IPS DF 6.9 (cell line): ENCODE measurements at regions not wholly inside any gene's neighbourhood (a gene's known extent, or its start where the extent isn't known, plus 50 kb on each side); places are given as distances from the start of the nearest gene placed in this dataset.

Experiments used
- DNase-seq: peaks from one replicate; pipeline ENCODE4 v3.0.0-alpha.2; 2013; ENCODE audit warnings: low read depth, low spot score
- H3K27ac ChIP-seq: one replicate; pipeline ENCODE4 v1.5.1; 2013; ENCODE audit warnings: low read length, control low read depth
- H3K27me3 ChIP-seq: 2 replicates; pipeline ENCODE4 v1.6.1; 2013; ENCODE audit warnings: mild to moderate bottlenecking, low read length; ENCODE audit not compliant: control insufficient read depth, insufficient read depth
- H3K36me3 ChIP-seq: 2 replicates; pipeline ENCODE4 v1.6.1; 2013; ENCODE audit warnings: low read length; ENCODE audit not compliant: control insufficient read depth, insufficient read depth
- H3K4me1 ChIP-seq: 2 replicates; pipeline ENCODE4 v1.6.1; 2013; ENCODE audit warnings: low read length; ENCODE audit not compliant: control insufficient read depth, insufficient read depth
- H3K4me3 ChIP-seq: 2 replicates; pipeline ENCODE4 v1.5.1; 2013; ENCODE audit warnings: mild to moderate bottlenecking, low read length
- H3K9me3 ChIP-seq: 2 replicates; pipeline ENCODE4 v1.6.1; 2013; ENCODE audit warnings: low read length, inconsistent platforms; ENCODE audit not compliant: control insufficient read depth, insufficient read depth
- WGBS: extraction: QIAGEN DNeasy Blood & Tissue Kit; methylation state at CpG from one replicate; pipeline ENCODE4 v1.1.7; 2013; ENCODE audit warnings: mixed read lengths, missing lambda C conversion rate; ENCODE audit not compliant: insufficient read length, insufficient coverage; 5-methylcytosine and 5-hydroxymethylcytosine counted together

DNA sequence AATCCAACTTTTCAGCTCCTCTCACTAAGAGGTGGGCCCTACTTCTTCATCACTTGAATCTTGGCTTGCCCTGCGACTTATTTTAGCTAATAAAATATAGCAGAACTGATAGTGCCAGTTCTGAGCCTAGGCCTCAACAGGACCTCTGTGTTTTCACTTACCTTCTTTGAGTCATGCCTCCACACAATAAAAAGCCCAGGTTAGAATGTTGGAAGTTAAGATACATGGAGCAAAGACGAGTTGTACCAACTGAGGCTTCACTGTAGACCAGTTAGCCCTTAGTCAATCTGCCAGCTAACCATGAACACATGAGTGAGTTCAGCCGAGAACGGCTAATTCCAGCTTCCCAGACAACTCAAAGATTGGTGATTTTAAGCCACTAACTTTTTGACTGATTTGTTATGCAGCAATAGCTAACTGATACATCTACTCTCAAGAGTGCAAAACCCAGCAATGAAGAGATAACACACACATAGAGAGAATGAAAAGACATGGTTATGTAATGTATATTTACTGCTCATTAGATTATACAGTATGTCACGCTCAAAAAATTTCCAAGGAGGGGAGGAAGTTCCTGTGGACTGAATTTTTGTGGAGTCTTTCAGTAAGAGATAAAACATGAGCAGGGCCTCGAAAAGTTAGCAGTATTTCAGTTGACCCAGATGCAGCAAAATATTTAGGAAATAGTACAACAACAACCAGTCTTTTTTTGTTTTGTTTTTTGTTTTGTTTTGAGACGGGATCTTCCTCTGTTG lies 181.1 kb downstream of the MYCN start:
- H3K36me3 ChIP-seq = no peaks in the 10 kb centered on the region
- DNase-seq = no peak
- H3K27me3 ChIP-seq = no peaks in the 10 kb centered on the region
- H3K9me3 ChIP-seq = no peaks in the 10 kb centered on the region
- H3K27ac ChIP-seq = no peak overlapping the region
- WGBS = no CpG with 5 or more reads among the region's 7 CpGs
- H3K4me3 ChIP-seq = no peak overlapping the region
- H3K4me1 ChIP-seq = no peaks in the 10 kb centered on the region

DNA sequence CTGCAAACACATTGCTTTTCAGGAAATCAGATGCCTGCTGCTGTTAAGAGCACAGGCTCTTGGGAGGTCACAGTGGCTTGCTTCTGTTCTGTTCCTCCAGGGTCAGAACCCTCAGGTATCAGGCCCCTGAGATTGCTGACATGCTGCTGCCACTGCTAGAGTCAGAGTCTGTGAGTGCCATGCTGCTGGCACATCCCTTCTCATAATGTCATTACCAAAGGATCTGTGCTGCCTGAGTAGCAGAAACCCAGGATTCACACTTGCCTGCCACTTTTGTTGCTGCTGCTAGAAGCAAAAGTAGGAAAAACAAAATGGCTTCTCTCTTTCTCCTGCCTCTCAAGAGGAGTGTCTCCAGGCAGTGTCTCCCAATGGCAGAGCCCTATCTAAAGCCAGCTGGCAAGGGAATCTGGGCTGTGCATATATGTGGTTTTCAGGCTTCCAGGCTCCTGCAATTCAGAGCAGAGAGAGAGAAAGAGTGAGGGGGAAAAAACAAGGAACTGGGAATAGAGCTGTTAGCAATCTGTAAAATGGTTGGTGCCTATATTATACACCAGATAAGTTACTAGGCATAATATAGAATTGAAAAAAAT lies 180.3 kb downstream of the MYCN start:
- Histone ChIP-seq H3K36me3 (no peaks in the 10 kb centered on the region), H3K27me3 (no peaks in the 10 kb centered on the region), H3K9me3 (no peaks in the 10 kb centered on the region), H3K4me3 (no peak overlapping the region), H3K27ac (no peak overlapping the region), H3K4me1 (no peaks in the 10 kb centered on the region; the same call in 1 of the 2 replicates)
- no peak for DNase-seq

DNA sequence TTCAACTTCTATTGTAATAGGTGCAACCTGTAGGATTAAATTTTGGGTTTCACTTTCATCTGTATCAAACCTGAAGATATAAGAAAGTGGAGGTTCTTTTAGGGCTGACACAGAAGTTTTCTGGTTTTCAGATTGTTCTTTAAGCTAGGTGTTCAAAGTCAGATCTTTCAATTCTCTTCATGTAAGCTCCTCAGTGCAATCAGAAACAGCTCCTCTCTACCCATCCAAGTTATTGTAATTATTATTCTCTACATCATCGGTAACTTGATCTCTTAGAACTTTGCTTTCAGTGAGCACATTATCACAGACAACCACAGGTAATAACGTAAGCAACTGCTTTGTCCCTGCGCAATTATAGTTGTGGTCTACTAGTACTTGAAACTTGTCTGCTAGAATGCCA lies 179.4 kb downstream of the MYCN start:
- no peaks in the 10 kb centered on the region for H3K36me3 ChIP-seq
- no peaks in the 10 kb centered on the region for H3K9me3 ChIP-seq
- no peak overlapping the region for H3K27ac ChIP-seq
- H3K27me3 ChIP-seq = no peaks in the 10 kb centered on the region
- no CpG with 5 or more reads among the region's 3 CpGs for WGBS
- no peak overlapping the region for H3K4me3 ChIP-seq
- no peak for DNase-seq
- H3K4me1 ChIP-seq = no peaks in the 10 kb centered on the region; the same call in 1 of the 2 replicates

DNA sequence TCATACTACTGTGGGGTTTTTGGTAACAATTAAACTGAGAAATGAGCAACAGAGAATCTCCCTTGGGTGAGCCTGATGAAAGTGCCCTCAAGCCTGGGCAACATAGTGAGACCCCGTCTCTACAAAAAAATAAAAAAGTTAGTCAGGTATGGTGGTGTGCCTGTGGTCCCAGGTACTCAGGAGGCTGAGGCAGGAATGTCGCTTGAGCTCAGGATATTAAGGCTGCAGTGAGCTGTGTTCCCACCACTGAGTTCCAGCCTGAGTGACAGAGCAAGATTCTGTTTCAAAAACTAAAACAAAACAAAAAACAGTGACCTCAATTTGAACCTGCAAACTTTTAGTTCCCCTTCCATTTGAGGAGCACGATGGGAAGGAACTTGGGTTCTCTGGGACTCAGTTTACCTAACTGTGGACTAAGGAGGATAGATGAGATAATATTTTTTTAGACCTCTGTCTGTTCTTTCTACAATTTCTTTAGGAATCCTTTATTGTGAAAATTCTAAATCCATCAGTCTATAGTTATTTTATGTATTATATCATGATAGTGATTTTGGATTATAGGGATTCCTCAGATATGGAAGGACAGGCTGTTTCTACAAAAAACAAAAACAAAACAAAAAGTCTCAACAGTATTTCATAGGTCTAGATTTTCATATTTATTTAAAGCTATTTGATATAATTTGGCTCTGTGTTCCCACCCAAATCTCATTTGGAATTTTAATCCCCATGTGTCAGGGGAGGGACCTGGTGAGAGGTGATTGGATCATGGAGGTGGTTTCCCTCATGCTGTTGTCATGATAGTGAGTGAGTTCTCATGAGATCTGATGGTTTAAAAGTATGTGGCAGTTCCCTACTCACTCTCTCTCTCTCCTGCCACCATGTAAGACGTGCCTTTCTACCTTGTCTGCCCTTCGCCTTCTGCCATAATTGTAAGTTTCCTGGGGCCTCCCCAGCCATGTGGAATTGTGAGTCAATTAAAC lies 178.6 kb downstream of the MYCN start:
- no peak for DNase-seq
- Histone ChIP-seq H3K36me3 (no peaks in the 10 kb centered on the region), H3K27ac (no peak overlapping the region), H3K4me3 (no peak overlapping the region), H3K4me1 (no peaks in the 10 kb centered on the region; the same call in 1 of the 2 replicates), H3K9me3 (no peaks in the 10 kb centered on the region), H3K27me3 (no peaks in the 10 kb centered on the region)
- no CpG with 5 or more reads among the region's 5 CpGs for whole genome bisulfite sequencing

DNA sequence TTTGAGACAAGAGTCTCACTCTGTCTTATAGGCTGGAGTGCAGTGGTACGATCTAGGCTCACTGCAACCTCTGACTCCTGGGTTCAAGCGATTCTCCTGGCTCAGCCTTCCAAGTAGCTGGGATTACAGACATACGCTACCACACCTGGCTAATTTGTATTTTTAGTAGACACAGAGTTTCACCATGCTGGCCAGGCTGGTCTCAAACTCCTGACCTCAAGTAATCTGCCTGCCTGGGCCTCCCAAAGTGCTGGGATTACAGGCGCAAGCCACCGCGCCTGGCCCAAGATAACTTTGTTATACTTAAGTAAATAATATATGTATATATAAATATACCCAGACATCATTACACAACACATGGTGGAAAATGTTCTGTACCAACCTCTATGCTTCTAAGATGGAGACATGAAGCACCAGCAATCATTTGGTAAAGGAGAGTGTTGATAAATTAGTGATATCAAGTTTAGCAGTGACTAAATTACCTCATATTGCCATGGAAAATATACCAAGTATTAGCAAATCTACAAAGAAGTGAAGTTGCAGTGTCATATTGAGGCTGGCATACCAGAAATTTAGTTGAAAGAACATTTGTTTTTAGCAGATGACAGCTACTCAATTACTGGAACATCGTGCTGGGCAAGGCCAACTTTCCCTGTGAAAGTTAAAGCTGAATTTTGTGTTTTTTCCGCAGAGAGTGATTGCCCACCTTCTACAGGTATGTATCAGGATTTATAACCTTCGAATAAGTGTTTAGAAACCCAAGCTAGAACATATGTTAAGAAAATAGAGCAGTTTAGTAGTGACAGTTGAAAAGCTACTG lies 177.7 kb downstream of the MYCN start:
- WGBS = no CpG with 5 or more reads among the region's 9 CpGs

DNA sequence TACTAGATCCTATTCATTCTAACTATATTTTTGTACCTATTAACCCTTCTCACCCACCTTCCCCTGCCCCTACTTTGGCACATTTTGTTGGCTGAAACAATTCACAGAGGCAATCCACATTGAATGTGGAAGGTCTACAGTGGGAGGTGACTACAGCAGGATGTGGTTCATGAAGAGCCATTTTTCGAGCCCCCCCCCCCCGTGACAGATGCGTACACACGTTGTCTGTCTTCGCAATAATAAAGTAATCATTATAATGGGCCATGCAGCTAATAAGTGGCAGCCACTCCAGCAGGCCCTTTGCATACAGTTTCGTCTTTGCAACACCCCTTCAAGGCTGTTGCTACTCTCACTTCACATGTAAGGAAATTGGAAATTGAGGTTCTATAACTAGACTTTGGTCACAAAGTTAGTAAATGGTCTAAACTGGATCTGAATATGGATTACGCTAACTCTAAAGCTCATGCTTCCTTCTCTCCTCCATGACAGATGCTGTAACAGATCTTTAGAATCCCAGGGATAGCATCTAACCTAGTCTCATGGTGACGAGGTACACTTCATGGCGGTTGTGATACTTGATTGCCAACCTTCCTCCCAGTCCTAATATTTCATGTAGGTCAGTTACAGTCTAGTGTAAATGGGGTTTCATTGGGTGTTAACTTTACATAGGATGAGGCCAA lies 176.8 kb downstream of the MYCN start:
- WGBS = no CpG with 5 or more reads among the region's 9 CpGs
- Histone ChIP-seq H3K9me3 (no peaks in the 10 kb centered on the region), H3K27ac (no peak overlapping the region), H3K36me3 (no peaks in the 10 kb centered on the region), H3K4me1 (no peaks in the 10 kb centered on the region; the same call in 1 of the 2 replicates), H3K27me3 (no peaks in the 10 kb centered on the region), H3K4me3 (no peak overlapping the region)
- DNase-seq = no peak

More for the DNA sequence above, 177.7 kb downstream of the MYCN start:
- H3K36me3 ChIP-seq = no peaks in the 10 kb centered on the region
- no peaks in the 10 kb centered on the region for H3K9me3 ChIP-seq
- no peaks in the 10 kb centered on the region; the same call in 1 of the 2 replicates for H3K4me1 ChIP-seq
- H3K27me3 ChIP-seq = no peaks in the 10 kb centered on the region
- H3K4me3 ChIP-seq = no peak overlapping the region
- no peak overlapping the region for H3K27ac ChIP-seq
- DNase-seq = no peak

DNA sequence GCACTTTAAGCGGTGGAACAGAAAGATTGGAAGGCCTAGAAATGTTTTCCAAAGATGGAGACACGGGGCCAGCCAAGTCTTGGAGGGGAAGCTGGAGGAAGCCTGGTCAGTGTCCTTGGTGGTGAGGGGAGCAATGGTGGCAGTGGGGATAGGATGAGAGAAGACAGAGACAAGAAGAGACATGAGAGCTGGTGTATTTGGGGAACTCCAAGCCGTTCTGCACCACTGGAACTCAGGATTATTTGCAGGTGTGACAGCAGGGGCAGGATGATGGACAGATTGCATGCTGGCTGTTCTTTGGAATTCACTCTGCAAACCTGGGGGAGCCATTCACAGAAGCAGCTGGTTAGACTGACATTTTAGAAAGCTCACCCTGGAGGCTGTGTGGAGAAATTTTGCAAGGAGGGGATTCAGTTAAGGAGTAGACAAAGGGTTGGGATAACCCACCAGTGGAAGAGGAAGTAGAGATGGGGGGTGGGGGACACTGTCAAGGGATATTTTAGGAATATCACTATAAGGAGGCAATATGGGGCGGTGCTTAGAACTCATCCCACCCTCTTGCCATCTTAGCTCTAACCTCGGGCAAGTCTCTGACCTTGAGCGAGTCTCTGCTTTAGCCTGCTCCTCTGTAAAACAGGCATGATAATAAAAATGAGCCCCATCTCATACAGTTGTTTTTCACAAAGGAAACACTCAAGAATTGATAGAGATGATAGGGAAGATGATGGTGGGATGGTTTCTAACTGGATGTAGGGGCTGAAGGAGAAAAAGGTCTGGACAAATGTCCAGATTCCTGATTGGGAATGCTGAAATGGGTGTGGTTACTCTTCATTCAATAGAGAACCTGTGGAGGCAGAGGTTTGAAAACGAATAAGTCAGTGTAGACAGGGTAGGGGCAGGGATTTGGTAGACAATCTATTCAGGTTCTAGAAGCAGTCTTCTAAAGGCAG lies 175.8 kb downstream of the MYCN start:
- no CpG with 5 or more reads among the region's 7 CpGs for WGBS
- Histone ChIP-seq H3K4me1 (no peaks in the 10 kb centered on the region; the same call in 1 of the 2 replicates), H3K9me3 (no peaks in the 10 kb centered on the region)

DNA sequence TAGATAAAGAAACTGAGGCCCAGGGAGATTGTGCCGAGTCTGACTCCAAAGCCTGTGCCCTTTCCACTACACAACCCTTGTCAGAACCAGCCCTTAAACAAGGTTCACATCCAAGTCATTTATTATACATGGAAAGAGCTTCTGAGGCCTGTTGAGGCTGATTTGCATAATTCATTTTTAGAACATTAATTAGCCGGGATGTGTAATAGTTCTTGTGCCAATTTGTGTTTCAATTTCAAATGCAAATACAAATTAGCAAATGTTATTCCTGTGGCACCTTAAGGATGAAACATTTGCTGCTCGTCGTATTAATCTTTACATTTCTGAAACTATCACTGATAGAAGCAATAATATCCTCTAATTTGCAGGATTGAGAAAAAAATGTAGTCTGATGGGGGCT lies 174.9 kb downstream of the MYCN start:
- Histone ChIP-seq H3K4me1 (no peaks in the 10 kb centered on the region; the same call in 1 of the 2 replicates), H3K9me3 (no peaks in the 10 kb centered on the region), H3K27me3 (no peaks in the 10 kb centered on the region), H3K4me3 (no peak overlapping the region), H3K36me3 (no peaks in the 10 kb centered on the region), H3K27ac (no peak overlapping the region)
- WGBS = no CpG with 5 or more reads among the region's 4 CpGs
- no peak for DNase-seq

More for the DNA sequence above, 175.8 kb downstream of the MYCN start:
- Histone ChIP-seq H3K27me3 (no peaks in the 10 kb centered on the region), H3K4me3 (no peak overlapping the region), H3K36me3 (no peaks in the 10 kb centered on the region), H3K27ac (no peak overlapping the region)
- DNase-seq = no peak

DNA sequence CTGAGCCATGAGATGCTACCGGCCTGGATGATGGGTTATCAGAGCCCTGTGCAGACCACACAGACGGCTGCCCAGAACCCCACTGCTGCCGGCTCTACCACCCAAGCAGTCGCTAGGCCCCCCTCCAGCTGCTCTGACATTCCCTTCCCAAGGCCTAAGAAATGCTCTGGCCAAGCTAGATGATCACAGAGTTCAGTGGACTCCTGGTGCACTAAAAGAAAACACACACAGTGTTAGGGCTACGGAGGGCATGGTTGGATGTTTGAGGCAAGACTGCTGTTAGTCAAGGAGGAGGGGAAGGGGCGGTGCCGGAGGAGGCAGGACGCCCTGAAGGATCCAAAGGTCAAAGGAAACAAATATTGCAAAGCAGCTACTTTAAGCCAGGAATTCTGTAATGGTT lies 174.5 kb downstream of the MYCN start:
- Histone ChIP-seq H3K4me1 (no peaks in the 10 kb centered on the region; the same call in 1 of the 2 replicates), H3K9me3 (no peaks in the 10 kb centered on the region), H3K36me3 (no peaks in the 10 kb centered on the region), H3K27ac (no peak overlapping the region), H3K4me3 (no peak overlapping the region), H3K27me3 (no peaks in the 10 kb centered on the region)
- no CpG with 5 or more reads among the region's 8 CpGs for WGBS
- DNase-seq = no peak
